H1 (cell line): ENCODE measurements at regions not wholly inside any gene's neighbourhood (a gene's known extent, or its start where the extent isn't known, plus 50 kb on each side); places are given as distances from the start of the nearest gene placed in this dataset.

Source experiments
- CHD2 ChIP-seq: IDR thresholded peaks from 2 replicates; pipeline ENCODE4 v1.6.1; 2012; ENCODE audit warnings: low read length, improper control_type of control experiment
- HDAC2 ChIP-seq, 2 experiments: fragments of 300-600 bp in 1 of 2; sonication (generic) in 1 of 2; IDR thresholded peaks; 2 replicates each; pipeline ENCODE4 v1.6.1; 2011 to 2012; ENCODE audit warnings: low read depth in 2 of 2, low read length in 2 of 2, mild to moderate bottlenecking in 2 of 2, moderate library complexity in 2 of 2, borderline replicate concordance in 1 of 2, inconsistent platforms in 1 of 2
- POLR2AphosphoS5 ChIP-seq: IDR thresholded peaks from 2 replicates; pipeline ENCODE4 v1.6.1; 2011; ENCODE audit warnings: low read depth, low read length
- RFX5 ChIP-seq: IDR thresholded peaks from 2 replicates; pipeline ENCODE4 v1.6.1; 2011; ENCODE audit warnings: low read depth, low read length, improper control_type of control experiment, borderline replicate concordance
- TAF7 ChIP-seq: optimal IDR thresholded peaks from 2 replicates; pipeline ENCODE3; 2011; ENCODE audit warnings: low read depth, mild to moderate bottlenecking, inconsistent platforms, low read length, moderate library complexity, borderline replicate concordance
- TF ChIP-seq, protein P1 (sequence below): IDR thresholded peaks from 2 replicates; pipeline ENCODE4 v1.6.1; 2011; ENCODE audit warnings: low read depth, mild to moderate bottlenecking, low read length; ENCODE audit not compliant: insufficient read depth

DNA sequence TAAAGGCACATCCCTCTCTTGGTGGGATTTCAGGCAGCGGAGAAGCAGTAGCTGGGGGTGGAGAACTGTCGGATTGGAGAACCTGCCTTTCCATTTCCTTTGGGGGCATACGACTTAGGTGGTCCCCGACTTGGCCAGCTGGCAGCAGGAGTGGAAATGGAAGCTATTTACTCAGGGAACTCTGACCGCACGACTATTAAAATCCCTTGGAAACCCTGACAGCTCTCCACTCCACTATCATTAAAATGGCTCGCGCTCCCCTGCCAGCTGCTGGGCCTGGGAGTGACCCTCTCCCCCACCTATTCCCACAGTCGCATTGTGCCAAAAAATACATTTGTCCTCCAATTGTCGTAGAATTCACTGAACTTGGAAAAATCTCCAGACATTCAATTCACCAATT is 77.7 kb upstream of the APCDD1 start (continued):
- TF ChIP-seq, protein P1, sequence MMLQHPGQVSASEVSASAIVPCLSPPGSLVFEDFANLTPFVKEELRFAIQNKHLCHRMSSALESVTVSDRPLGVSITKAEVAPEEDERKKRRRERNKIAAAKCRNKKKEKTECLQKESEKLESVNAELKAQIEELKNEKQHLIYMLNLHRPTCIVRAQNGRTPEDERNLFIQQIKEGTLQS: no peak
- TF ChIP-seq CHD2 (no peak), HDAC2 (IDR thresholded peaks at IDR 0.05; ENCODE audit: borderline replicate concordance in 1 of 2, low read depth in 2 of 2, low read length in 2 of 2) (no peak), RFX5 (no peak), TAF7 (no peak), POLR2AphosphoS5 (no peak)
